Suppressor macrophage (primary cell): ENCODE measurements at regions not wholly inside any gene's neighbourhood (a gene's known extent, or its start where the extent isn't known, plus 50 kb on each side); places are given as distances from the start of the nearest gene placed in this dataset.
A peak's percentile ranks its signal among the peaks of the same experiment; 100 is the strongest.
"Not testable (repeated sequence)": the region's sequence is repeated elsewhere in the genome, so short reads cannot be mapped to it uniquely, and the experiment has no call there.

Experiments
- DNase-seq, 4 experiments: peaks; one replicate each; pipeline ENCODE4 v3.0.0-alpha.2; 2020 to 2022

DNA sequence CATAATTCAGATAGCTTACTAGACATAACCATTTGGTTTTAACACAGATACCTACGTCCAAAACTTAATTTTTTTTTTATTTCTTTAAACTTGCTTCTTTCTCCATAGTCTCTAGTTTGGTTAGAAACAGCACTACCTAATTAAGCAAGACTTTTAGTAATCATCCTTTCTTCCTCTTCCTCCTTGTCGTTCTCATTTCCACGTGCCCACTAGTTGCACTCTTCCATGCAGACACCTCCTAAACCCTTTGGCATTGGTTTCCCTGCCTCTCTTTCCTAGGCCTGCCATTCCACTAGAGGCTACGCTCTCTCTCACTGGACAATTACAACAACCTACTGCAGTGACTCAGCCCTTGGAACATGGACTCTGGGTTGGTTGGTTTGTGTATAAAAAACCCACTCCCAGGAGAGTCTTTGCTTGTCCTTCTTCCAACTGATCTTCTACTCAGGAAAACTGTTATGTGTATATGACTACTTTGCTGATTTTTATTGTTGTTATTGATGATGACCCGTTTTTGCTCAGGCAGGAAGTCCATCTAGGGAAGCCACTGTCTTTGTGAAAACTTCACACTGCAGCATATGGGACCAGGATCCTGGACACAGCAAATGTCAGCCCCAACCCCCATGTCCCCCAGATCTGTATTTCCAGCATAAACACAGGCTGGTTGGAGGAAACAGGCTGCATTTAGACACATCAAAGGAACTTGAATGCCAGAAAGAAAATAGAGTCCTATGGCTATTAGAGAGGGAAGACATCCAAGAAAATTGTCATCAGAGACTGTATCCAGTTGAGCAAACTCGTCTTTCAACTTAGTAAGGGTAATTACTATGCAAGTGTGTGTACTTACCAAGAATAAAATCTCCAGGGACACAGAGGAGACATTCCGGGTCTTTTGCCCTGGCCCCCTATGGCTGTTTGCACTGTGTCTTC is 503.2 kb downstream of the GADD45G start:
- peak in 3 of 4 experiments; percentile 39 to 48 (median 44) for DNase-seq

DNA sequence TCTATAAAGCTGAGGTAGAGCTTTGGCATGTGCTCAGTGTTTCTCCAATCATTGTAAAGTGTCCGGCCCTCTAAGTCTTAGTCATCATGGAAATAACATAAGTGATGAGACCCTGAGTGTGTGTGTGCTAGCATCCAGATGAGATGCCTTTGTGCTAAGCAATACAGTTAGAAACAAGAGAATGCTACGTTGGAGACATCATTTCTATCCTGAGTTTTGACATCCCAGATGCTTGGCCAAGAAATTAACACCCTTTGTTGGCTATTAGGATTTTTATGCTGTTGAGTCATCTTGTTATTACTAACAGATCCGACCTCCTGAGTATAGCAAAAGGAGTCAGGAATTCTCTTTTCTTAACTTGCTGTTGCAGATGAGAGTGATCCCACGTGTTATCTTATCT is 508.0 kb downstream of the GADD45G start:
- DNase-seq, result no peak

DNA sequence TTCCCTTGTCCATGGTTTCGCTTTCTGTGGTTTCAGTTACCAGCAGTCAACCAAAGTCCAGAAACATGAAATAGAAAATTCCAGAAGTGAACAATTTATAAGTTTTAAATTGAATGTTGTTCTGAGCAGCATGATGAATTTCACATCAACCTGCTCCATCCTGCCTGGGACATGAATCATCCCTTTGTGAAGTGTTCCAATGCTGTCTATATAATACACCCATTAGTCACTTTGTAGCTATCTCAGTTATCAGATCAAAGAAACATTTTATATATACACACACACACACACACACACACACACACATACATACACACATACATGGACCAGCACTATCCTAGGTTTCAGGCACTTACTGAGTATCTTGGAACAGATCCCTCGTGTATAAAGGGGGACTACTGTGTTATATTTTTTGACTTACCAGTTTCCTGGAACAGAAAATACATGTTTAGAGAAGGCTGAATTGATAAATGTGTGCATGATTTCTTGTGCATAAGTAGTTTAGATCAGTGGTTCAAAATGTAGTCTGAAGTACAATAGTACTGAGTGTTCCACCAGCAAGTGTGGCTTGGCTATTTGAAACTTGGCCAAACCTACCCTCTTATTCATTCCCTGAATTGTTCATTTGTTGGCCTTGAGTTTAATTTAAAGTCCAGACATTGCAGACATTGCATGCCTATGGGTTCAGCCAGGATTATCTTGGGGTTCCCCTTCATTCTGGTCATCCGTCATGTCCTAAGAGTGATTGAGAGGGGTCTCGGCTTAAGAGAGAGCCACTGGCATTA is 510.0 kb downstream of the GADD45G start:
- no peak for DNase-seq

DNA sequence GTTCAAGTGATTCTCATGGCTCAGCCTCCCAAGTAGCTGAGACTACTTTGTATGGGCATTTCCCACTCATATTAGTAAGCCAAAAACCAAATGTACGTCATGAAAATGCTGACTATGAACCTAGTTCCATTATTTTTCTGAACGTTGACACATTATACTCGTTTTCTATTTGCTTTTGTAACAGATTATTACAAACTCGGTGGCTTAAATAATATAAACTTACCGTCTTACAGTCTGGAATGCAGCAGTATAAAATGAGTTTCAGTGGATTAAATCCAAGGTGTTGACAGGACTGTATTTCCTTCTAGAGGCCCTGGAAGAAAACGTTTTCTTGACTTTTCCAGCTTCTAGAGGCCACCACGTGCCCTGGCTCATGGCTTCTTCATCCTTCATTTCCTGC is 517.0 kb downstream of the GADD45G start:
- no peak for DNase-seq

DNA sequence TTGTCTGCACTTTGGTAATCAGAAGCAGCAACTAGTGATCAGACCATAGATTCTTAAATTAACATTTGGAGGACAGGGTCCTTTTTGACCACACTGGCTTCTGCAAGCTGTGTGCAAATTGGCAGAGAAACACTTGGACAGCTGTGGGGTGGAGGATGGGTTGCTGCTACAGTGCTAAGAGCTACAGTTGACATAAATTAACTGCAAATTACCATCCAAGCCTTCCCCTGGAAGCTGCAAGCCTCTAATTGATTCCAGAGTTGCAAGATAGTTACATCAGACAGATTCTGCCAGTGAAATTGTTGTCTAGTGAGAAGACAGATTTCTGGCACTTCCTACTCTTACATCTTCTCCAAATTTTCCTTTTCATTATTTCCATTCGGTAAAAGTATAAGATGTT is 517.7 kb downstream of the DIRAS2 start:
- no peak for DNase-seq

DNA sequence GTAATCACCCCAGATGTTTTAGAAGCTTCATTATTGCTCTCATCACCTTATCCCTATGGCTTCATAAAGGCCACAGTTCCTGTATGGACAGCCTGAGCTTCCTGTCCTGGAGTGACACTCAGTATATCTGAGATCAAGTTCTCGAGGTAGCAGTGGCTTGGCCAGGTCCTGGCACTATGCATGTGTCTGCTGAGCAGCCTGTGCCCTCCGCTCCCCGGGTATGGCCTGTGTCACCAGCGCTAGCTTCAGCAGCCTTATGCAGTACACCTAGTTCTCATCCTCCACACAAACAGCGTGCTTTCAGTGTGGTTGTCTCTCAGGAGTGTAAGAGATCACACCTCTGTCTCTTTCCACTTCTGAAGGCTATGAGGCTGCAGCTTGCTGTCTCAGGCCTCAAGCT is 514.7 kb downstream of the DIRAS2 start:
- no peak for DNase-seq

DNA sequence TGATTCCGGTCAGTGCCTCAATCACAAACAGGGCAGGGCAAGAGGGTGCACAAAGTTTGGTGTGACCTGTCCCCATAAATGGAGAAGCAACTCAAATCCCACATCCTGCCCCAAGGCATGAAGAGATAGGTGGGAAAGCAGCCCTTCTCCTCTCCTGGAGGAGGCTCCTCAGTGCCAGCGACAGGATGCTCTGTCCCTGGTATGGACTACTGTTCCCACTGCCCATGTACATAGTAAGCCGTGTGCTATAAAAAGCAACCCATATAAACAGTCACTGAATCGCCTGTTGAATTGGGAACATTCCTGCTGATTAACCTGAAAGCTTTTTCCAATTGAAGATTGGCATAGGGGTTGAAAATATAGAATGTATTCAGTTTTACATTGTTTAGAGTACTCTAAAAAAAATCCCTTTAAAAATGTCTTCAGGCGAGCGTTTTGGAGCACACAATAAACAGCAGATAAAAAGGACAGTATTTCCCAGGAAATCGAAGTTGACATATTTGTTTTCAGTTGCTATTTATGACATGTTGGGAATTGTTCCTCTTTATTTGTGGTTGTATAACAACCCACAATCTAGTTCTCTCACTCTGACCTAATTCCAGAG is 513.9 kb downstream of the DIRAS2 start:
- DNase-seq, result peak in 2 of 4 experiments; percentile 10 to 11

DNA sequence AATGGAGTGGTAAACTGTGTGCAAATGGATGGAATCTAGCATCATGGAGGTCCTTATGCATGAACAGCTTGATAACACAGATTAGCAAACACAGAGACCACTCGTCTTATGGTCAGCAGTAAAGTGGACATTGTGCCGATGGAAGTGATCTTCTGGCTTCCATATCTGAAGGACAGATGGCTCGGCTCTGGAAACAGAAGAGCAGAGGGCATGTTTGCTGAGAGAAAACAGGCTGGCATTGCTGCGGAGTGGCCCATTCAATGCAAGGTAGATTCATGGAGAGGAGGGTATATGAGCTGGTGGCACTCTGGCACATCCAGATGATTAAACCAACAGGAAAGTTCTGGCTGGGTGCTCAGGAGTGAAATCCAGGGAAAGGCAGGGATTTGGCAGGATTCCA is 513.2 kb downstream of the DIRAS2 start:
- DNase-seq, result no peak

DNA sequence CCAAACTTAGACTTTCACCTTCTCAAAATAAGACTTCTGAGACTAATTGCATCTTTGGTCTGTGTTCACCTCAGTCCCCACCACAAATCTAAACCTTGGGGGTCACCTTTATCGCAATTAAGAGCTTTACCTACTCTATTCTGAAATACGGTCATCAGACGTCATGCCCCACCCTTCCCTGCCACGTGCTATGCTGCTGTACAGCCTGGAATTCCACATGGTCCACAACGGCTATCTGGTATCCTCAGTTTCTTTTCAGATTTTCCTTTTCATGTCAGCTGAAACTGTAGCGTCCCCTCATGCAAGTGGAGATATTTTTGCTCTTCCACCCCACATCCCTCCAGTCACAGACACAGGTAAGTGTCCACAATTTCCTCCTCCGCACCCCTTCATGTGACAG is 511.1 kb downstream of the DIRAS2 start:
- no peak for DNase-seq

DNA sequence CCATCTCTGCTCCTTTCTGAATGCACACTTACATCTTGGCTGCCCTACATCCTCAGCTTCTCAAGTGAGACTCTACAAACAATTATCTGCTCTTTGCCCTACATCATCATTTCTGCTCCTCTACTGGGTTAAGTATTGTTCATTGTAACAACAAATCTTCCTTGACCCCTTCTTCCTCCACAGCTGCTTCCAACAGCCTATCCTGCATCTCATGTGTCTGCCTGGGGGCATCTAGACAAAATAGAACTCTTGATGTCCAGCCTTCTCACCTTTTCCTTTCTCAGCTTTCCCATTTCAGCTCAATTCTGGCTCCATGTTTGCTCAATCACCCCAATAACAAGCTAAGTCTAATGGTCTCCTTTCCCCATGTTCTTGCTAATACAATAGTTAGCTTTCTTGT is 509.8 kb downstream of the DIRAS2 start:
- DNase-seq, result no peak

DNA sequence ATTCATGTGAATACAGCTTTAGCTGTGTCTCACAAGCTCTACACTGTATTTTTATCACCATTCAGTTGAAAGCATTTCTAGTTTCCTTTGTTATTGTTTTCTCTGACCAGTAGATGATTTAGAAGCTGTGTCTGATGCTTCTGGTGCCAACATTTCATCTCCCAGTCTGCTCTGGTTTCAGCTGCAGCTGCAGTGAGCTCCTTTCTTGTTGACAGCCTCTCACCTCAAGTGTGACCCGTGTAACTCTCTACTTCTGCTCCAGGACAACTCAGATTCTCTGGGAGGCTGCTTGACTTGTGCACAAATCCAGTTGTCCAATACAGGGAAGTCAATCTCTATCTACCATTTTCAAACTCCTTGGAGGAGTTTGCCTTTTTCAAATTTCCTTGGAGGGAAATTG is 504.8 kb downstream of the DIRAS2 start:
- DNase-seq, result no peak

DNA sequence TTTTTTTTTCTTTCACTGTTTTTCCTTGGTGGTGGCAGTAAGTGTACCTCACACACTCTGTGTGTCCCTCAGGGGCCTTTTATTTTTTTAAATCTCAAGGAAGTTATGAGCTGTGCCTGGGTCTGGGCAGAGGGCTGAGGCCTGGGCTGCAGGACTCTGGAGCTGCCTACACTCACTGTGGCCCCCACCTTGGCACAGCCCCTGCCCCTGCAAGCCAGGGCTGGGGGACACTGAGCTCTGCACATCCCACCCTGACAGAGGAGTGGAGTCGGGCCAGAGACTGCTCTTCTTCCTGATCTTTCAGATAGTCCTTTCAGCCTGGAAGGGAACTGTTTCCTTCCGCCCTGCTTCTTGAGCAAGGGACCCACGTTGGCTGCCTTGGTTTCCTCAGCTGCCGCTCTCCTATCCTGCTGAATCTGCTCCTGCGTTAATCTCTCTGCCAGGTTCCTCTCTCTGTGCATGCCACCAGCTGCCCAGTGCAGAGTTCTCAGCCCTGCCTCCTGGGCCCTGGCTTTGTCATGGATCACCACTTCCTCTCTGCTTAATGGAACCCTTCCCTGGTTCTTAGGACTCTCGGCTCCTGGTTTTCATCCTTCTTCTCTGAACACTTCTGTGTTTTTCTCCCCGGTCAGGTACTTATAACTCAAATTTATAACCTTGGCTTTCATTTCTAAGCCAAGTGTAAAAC is 502.3 kb downstream of the DIRAS2 start:
- DNase-seq, result peak in 3 of 4 experiments; percentile 11 to 27 (median 18)

DNA sequence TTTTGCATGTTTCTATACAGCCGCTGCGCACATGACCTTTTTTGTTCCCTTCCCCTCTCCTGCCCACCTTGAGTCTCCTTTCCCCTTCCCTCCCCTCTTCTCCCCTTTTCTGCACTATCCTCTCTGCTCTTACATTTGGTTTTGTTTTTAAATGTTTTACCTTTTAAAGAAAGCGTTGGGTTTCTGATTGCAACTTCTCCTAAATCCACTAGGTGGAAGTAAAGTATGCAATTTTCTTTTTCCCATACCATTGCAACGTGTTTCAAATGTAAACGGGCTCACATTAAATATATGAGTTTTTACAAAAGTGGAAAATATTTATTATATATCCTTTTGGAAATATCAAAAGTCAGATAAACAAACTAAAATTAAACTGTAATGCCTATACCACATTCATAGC is 500.9 kb downstream of the DIRAS2 start:
- DNase-seq, result peak; percentile 13 to 73 (median 42)

DNA sequence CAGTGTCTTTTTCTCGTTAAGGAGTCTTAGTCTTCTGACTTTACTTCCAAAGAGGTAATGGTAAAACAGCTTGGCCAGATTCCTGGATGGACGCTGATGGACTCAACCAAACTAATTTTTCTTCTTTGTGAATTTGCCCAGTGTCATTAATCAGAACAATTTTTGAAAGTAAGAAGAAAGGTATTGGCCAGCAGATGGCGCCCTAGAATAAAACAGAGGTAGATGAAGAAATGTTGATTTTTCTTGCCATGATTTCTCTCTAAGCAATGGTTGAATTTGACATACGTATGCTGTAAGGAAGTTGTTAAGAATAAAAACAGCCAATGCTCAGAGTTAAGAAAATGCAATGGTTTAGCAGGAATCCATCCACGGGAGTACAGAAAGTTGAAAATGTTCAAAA is 500.0 kb downstream of the DIRAS2 start:
- DNase-seq, result peak; percentile 61 to 90 (median 82)

DNA sequence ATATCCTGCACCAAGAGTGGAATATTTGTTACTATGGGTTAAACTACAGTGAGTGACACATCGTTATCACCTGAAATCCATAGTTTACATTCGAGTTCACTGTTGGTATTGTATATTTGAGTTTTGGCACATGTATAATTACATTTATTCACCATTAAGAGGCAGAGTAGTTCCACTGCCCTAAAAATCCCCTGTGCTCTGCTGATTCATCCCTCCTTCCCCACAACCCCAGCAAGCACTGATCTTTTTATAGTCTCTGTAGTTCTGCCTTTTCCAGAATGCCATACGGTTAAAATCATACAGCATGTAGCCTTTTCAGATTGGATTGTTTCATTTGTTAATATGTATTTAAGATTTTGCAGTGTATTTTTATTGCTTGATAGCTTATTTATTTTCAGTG is 495.2 kb downstream of the DIRAS2 start:
- DNase-seq, result peak; percentile 9 to 52 (median 30)

DNA sequence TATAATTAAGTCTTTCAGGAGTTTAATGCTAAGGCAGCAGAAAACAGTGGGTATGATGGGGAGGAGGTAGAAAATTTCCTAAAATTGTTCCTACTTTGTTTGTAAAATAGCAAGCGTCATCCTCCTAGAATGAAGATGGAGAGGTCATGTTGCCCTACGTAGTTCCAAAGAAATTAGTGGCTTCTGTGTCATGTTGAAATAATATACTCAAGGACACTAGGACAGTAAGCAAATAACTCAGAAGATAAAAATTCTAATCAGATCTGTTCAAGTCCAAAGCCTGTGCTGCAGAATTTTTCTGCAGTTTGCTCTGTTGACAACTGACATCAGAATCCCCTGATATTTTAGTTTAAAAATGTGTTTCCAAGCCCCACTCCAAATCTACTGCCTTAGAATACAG is 486.3 kb downstream of the DIRAS2 start:
- no peak for DNase-seq

DNA sequence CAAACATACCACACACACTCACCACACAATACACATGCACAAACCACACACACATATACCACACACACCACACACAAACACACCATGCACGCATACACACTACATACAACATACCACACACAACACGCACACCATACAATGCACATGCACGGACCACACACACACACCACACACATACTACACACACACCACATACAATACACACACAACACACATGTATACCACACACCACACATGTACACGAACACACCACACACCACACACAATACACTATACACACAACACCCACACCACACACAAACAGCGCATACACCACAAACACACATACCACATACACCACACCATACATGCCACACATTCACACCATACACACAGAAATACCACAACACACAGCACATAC is 480.3 kb downstream of the DIRAS2 start:
- DNase-seq, result no peak

DNA sequence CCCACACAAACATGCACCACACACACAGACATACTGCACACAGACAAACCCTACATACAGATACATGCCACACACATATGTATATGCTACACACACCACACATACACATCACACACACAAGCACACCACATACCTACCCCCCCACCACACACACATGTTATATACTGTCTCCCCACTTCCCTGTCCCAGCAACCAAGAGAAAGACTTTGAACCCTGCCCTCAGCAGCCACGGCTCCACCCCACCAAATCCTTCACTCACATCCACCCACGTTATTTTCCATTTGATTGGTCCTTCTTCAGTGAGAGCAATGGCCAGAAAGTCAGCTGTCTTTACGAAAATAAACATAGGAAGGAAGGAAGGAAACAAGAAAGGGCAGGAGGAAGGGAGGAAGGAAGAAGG is 479.8 kb downstream of the DIRAS2 start:
- no peak for DNase-seq

DNA sequence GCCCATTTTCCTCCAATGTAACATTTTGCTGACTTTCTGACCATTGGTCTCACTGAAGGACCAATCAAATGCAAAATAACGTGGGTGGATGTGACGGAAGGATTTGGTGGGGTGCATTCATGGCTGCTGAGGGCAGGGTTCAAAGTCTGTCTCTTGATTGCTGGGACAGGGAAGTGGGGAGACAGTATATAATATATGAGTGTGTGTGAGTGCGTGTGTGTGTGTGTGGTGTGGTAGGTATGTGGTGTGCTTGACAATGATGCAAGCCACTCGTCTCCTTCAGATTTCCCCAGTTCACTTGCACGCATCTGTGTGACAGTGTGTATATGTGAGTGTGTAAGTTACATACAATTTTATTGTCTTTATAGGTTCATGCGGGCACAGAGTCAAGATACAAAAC is 477.3 kb downstream of the DIRAS2 start:
- no peak for DNase-seq

DNA sequence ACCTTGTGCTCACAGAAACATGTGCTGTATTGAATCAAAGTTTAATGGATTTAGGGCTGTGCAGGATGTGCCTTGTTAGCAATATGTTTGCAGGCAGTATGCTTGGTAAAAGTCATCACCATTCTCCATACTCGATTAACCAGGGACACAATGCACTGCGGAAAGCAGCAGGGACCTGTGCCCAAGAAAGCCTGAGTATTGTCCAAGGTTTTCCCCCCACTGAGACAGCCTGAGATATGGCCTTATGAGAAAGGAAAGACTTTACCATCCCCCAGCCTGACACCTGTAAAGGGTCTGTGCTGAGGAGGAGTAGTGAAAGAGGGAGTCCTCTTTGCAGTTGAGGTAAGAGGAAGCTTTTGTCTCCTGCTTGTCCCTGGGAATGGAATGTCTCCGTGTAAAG is 476.2 kb downstream of the DIRAS2 start:
- not testable (repeated sequence) for DNase-seq

DNA sequence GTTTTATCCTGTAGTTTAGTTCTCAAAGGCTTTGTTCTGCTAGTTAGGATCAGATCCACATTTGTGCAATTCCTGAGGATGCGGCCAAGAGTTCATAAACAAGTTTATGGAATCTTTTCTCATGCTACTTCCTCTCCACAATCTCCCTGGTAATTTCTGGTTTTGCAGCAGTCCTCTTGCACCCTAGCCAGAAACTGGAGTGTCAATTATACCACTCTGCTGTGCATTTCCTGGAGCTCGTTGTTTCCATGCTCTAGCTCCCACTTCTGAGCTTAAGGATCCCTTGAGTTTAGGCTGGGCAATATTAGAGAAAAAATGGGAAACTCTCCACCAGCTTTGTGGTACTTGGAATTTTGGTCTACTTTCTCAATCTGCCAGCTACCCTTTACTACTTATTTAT is 474.7 kb downstream of the DIRAS2 start:
- no peak for DNase-seq

DNA sequence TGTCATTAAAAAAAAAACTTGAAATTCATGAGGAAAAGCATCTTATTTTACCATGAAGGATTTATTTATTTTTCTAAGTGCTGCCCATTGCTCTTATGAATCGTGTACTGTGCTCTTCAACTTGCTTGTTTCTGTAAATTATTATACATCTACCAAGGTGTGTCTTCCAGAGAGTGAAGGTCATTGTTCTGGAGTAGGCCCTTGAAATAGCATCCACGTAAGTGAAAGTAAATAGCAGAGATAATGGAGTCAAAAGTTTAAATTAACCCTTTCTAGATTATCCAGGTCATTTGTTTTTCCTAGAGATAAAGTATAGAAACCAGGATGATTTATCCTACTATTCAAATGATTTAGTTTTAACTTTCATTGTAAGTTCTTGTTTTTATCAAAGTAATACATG is 473.1 kb downstream of the DIRAS2 start:
- no peak for DNase-seq

DNA sequence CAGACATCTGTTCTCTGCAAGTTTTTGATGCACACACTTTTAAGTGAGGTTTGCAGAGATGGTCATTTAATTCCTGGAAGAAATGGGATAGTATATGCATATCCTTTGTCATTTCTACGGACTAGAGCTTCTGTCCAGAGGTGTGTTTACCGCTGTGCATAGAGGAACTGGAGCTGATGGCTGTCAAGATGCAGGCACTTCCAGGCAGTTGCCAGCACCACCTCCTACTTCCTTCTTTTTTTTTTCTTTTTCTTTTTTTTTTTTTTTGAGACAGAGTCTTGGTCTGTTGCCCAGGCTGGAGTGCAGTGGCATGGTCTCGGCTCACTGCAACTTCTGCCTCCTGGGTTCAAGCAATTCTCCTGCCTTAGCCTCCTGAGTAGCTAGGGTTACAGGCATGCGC is 468.7 kb downstream of the DIRAS2 start:
- peak in 3 of 4 experiments; percentile 45 to 56 (median 46) for DNase-seq
